ENCODE measurements at regions not wholly inside any gene's neighbourhood (a gene's known extent, or its start where the extent isn't known, plus 50 kb on each side); places are given as distances from the start of the nearest gene placed in this dataset.

DNA sequence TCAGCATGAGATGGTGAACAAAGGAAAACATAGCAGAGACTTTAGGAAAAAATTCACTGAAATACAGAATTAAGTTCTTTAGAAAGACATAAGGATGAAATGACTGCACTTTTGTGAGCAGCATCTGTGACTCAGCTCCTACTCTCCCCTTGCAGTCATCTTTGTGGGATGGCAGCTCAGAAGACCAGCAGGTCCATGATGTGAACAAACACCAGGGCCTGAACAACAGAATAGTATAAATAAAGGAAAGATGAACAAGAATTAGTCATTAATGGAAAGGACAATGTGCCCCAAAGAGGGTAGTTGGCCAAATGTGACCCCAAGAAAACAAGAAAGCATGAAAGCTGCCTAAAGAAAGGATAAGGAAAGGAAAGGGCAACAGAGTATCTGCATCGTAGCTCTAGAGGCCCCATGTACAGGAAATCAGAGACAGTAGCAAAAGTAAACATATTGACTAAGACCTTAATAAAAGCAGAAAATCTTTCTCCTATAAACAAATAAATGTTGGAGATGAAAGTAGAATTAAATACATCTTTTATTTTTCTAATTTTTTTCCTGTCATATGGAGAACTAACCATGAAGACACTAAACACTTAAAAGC lies 318.0 kb downstream of the ZEB2 start:
- intact Hi-C loops (cut with micrococcal nuclease; ENCODE audit: unreplicated experiment) = no loop called here
- Mint-ChIP-seq H3K4me1 (ENCODE audit: low read depth, unreplicated experiment) (peaks cover 19% of the 10 kb centered on the region), H3K27me3 (ENCODE audit: unreplicated experiment) (no peaks in the 10 kb centered on the region), H3K27ac (ENCODE audit: unreplicated experiment) (no peak overlapping the region), H3K36me3 (ENCODE audit: insufficient read depth, unreplicated experiment) (no peaks in the 10 kb centered on the region), H3K4me3 (ENCODE audit: low read depth, unreplicated experiment) (no peak overlapping the region), H3K9me3 (ENCODE audit: low read depth, unreplicated experiment) (no peaks in the 10 kb centered on the region)
- DNase-seq = no peak
- no TSS peak for BruUV-seq (replicated peaks)
- CTCF ChIA-PET = no interaction called here
- TF ChIP-seq, protein P1, sequence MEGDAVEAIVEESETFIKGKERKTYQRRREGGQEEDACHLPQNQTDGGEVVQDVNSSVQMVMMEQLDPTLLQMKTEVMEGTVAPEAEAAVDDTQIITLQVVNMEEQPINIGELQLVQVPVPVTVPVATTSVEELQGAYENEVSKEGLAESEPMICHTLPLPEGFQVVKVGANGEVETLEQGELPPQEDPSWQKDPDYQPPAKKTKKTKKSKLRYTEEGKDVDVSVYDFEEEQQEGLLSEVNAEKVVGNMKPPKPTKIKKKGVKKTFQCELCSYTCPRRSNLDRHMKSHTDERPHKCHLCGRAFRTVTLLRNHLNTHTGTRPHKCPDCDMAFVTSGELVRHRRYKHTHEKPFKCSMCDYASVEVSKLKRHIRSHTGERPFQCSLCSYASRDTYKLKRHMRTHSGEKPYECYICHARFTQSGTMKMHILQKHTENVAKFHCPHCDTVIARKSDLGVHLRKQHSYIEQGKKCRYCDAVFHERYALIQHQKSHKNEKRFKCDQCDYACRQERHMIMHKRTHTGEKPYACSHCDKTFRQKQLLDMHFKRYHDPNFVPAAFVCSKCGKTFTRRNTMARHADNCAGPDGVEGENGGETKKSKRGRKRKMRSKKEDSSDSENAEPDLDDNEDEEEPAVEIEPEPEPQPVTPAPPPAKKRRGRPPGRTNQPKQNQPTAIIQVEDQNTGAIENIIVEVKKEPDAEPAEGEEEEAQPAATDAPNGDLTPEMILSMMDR (IDR thresholded peaks at IDR 0.05; ENCODE audit: unreplicated experiment) = no peak

DNA sequence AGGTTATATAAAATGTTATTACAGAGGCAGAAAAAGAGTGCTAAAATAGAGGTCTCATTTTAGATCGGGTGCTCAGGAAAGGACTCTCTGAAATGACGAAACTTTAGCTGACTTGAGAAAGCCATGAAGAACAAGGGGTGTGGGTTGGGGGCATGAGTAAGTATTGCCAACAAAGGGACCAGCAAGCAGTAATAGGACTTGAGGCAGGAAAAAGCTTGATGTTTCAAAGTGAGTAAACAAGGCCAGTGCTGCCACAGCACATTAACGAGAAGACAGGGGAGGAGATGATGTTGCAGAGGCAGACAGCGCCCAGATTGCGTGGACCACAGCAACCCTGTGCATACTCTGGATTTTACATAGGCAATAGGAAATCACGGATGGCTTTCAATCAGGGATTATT lies 318.8 kb downstream of the ZEB2 start:
- DNase-seq = no peak
- CTCF ChIA-PET = no interaction called here
- Mint-ChIP-seq H3K27ac (ENCODE audit: unreplicated experiment) (no peak overlapping the region), H3K4me3 (ENCODE audit: low read depth, unreplicated experiment) (no peak overlapping the region), H3K9me3 (ENCODE audit: low read depth, unreplicated experiment) (no peaks in the 10 kb centered on the region), H3K27me3 (ENCODE audit: unreplicated experiment) (no peaks in the 10 kb centered on the region), H3K4me1 (ENCODE audit: low read depth, unreplicated experiment) (peaks cover 19% of the 10 kb centered on the region), H3K36me3 (ENCODE audit: insufficient read depth, unreplicated experiment) (no peaks in the 10 kb centered on the region)
- BruUV-seq (replicated peaks) = no TSS peak
- intact Hi-C loops (cut with micrococcal nuclease; ENCODE audit: unreplicated experiment) = no loop called here
- TF ChIP-seq, protein P1 (IDR thresholded peaks at IDR 0.05; ENCODE audit: unreplicated experiment) = no peak

DNA sequence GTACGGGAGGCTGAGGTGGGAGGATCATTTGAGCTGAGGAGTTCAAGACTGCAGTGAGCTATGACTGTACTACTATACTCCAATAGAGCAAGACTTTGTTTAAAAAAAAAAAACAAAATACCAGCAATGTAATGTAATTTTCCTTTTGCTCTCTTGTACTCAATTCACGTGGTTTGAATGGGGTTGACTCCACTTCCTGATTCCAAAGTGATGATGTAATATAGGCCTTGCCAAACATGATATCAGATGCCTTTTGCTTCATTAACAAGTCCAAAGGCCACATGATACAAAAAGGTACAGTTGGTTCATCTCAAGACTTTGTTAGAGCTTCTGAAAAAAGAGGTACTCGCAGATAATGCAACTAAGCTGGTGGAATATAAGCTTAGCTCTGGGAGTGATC lies 321.8 kb downstream of the ZEB2 start:
- Mint-ChIP-seq H3K9me3 (ENCODE audit: low read depth, unreplicated experiment) (no peaks in the 10 kb centered on the region), H3K36me3 (ENCODE audit: insufficient read depth, unreplicated experiment) (no peaks in the 10 kb centered on the region), H3K27me3 (ENCODE audit: unreplicated experiment) (no peaks in the 10 kb centered on the region), H3K4me1 (ENCODE audit: low read depth, unreplicated experiment) (peaks cover 19% of the 10 kb centered on the region), H3K4me3 (ENCODE audit: low read depth, unreplicated experiment) (no peak overlapping the region), H3K27ac (ENCODE audit: unreplicated experiment) (peak overlapping the region; percentile 71)
- peak; percentile 13 for DNase-seq
- TF ChIP-seq, protein P1 (IDR thresholded peaks at IDR 0.05; ENCODE audit: unreplicated experiment) = no peak
- BruUV-seq (replicated peaks) = no TSS peak
- CTCF ChIA-PET = interaction anchor here (0.6 kb wide), 1 partner anchor 351 kb away, joined by 3 read pairs; no protein-coding TSS in a partner anchor
- intact Hi-C loops (cut with micrococcal nuclease; ENCODE audit: unreplicated experiment) = loop anchor here (10.0 kb wide), 1 partner anchor 1557 kb away; no protein-coding TSS in a partner anchor

DNA sequence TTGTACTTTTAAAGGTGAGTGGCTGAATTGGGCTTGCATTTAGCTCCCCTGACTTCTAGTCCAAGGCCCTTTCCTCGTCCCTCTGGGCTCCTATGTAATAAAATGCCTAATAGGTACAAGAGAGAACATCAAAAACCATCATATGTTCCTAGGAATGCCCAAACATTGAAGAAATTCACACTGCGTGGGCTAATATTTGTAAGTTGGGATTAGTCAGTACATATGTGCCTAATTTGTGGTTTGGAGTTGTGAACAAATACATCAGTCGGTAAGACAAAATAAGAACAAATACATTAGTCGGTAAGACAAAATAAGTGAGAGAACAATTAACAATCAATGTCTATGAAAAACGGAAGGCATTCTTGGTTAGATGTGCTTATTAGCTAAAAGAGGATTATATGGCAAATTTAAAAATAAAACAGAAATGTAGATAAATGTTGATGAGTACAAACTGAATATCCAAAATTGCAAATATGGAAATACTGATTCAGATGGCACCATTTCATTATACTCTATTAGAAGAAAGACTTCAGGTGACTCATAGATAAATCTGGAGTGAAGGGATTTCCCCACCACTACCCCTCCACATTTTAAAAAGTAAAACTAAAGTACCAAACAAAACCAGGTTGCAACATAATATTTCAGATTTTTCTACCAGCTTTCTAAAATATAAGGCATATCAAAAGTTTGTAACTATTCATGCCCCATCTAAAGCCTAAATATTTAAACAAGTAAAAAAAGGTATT lies 325.4 kb downstream of the ZEB2 start:
- peaks cover 19% of the 10 kb centered on the region for H3K4me1 Mint-ChIP-seq (ENCODE audit: low read depth, unreplicated experiment)
- CTCF ChIA-PET = interaction anchor here (0.6 kb wide), 1 partner anchor 148 kb away, joined by 3 read pairs; no protein-coding TSS in a partner anchor
- intact Hi-C loops (cut with micrococcal nuclease; ENCODE audit: unreplicated experiment) = loop anchor here (10.0 kb wide), 1 partner anchor 1560 kb away; no protein-coding TSS in a partner anchor
- no peaks in the 10 kb centered on the region for H3K36me3 Mint-ChIP-seq (ENCODE audit: insufficient read depth, unreplicated experiment)
- DNase-seq = no peak
- BruUV-seq (replicated peaks) = no TSS peak
- H3K9me3 Mint-ChIP-seq (ENCODE audit: low read depth, unreplicated experiment) = no peaks in the 10 kb centered on the region
- no peak overlapping the region for H3K27ac Mint-ChIP-seq (ENCODE audit: unreplicated experiment)
- no peaks in the 10 kb centered on the region for H3K27me3 Mint-ChIP-seq (ENCODE audit: unreplicated experiment)
- TF ChIP-seq, protein P1 (IDR thresholded peaks at IDR 0.05; ENCODE audit: unreplicated experiment) = no peak
- no peak overlapping the region for H3K4me3 Mint-ChIP-seq (ENCODE audit: low read depth, unreplicated experiment)
